Inferior parietal cortex (tissue), 1 donor: ENCODE measurements at regions not wholly inside any gene's neighbourhood (a gene's known extent, or its start where the extent isn't known, plus 50 kb on each side); places are given as distances from the start of the nearest gene placed in this dataset.
"Not testable (repeated sequence)": the region's sequence is repeated elsewhere in the genome, so short reads cannot be mapped to it uniquely, and the experiment has no call there.

Source experiments
- DNase-seq: peaks from one replicate; pipeline ENCODE4 v3.0.0-alpha.2; 2016; ENCODE audit errors: extremely low spot score

DNA sequence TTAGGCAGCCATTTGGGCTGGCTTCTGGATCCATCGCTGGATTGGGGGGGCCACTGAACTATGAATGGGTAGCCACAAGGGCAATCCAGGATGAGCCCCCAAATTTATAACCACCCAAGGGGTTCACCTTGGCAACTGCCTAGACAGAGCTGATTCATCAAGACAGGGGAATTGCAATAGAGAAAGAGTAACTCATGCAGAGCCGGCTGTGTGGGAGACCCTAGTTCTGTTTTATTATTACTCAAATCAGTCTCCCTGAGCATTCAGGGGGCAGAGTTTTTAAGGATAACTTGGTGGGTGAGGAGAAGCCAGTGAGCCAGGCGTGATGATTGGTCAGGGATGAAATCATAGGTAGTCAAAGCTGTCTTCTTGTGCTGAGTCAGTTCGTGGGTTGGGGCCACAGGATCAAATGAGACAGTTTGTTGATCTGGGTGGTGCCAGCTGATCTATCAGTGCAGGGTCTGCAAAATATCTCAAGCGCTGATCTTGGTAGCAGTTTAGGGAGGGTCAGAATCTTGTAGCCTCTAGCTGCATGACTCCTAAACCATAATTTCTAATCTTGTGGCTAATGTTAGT, 57.9 kb downstream of the DNAJB9 start:
- DNase-seq: no peak

- no peak for DNase-seq
Measured at GRCh38 chr7:108628678-108629077, 59.0 kb downstream of the DNAJB9 start.

DNA sequence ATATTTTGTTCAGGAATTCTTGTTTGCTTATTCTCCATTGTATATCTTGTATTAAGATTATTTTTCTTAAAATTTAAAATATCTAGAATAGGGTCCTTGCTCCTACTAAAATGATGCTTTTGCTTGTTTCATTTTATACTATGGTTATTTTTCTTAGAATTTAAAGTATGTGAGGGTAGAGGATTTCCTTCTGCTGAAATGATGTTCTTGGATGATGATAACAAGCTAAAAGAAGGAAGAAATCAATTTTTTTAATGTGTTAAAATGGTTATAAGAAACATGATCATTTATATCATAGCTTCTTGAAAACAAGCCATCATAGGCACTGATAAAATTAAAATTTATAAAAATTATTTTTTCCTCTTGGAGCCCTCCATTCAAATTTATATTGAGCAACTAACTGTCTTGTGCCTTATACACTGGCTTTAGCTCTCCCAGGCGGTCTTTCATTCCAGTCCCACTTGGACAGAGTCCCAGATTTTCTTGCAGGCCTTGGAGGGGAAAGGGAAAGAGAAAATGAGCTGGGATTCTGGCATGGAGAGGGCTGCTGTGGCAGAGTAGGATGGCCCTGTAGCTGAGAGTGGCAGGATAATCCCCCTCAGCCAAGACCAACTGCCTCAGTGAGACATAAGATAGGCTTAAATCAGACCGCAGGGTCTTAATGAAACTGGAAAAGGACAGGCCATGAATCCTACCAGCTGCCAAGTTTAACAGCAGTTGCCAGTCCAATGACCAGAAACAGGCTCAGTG, 60.2 kb downstream of the DNAJB9 start:
- peak; percentile 51 for DNase-seq

- no peak for DNase-seq
Measured at GRCh38 chr7:108634036-108634435, 64.4 kb downstream of the DNAJB9 start.

GRCh38 chr7:108634535-108634934, 64.9 kb downstream of the DNAJB9 start:
- no peak for DNase-seq

DNA sequence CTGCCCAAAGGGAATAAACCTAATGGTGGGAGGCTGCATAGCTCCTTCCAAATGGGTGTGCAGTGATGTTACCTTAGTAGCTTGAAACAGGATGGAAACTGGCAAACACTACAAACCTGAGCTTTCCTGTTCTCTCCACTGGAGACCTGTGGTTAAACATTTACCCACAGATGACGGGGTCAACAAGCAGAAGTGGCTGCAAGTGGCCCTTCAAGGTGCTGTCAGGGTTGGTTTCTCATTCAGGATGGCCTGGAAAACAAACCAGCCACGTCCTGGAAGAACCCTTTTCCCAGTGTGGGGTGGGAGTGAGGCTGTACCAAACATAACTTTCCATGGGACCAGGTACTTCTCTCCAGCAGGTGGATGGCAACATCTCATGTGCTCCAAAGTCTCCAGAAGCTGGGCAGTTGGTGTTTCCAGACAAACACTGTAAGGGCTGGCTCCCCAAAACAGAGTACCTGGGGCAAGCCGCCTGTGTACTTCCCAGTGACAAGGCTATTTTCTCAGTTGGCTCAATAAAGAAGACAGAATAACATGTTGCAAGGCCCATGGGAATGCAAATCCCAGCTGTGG, 67.5 kb downstream of the DNAJB9 start:
- no peak for DNase-seq

- DNase-seq: no peak
Measured at GRCh38 chr7:108642126-108642525, 72.5 kb downstream of the DNAJB9 start.

DNA sequence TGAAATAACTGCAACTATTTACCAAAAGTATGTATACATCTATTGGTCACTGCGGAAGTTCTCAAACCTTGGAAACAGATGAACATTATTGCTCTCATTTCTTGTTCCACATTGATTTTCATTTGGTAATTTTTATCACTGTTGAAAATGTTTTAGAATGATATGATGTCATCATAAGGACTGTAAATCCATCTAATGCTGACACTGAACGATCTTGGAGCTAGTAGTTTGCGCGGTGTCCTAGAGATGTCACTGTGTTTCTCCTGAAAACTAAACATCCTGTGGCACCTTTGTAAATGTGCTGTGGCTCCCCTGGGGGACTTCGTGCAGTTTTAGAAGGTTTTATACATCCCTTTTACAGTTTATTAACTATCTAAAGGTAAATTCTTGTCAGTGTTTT, 73.5 kb downstream of the DNAJB9 start:
- no peak for DNase-seq

- no peak for DNase-seq
Measured at GRCh38 chr7:108648989-108649388, 79.3 kb downstream of the DNAJB9 start.

GRCh38 chr7:108650467-108650866, 80.8 kb downstream of the DNAJB9 start:
- DNase-seq: no peak

DNA sequence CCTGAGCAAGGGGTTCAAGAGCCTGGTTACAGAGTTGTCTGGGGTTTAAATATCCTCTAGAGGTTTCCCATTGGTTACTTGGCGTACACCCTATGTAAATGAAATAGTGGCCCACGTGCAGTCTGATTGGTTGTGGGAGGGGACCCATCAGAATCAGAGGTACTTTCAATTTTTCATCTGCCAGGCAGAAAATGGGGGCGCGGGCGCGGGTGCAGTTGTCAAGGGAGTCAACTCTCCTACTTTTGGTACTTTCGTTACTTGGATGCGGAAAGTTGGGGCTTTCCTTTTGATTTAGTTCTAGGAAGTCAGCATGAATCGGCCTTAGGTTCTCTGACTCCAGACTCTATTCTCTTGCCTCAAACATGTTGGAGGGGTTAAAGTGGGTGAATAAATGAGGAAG, 83.2 kb downstream of the DNAJB9 start:
- no peak for DNase-seq

GRCh38 chr7:108653526-108653925, 83.9 kb downstream of the DNAJB9 start:
- no peak for DNase-seq

- not testable (repeated sequence) for DNase-seq
Measured at GRCh38 chr7:108657140-108657726, 87.6 kb downstream of the DNAJB9 start.

- DNase-seq: no peak
Measured at GRCh38 chr7:108659261-108659660, 89.6 kb downstream of the DNAJB9 start.

DNA sequence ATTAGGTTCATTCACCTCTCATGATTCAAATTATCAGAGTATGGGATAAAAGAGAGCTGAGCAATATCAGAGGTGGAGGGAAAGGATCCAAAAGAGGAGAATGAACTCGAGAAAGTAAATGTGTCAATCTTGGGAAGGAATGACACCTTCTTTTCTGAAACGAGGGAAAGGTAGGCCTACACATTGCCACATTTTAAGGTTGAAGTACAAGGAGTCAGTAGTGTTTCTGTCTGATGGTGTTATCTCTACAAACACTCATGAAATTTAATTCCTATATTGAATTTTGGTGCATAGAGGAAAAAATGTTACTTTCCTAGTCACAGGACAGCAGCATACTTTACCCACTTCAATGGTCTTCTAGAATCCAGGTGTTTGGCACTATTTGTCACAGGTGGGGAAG, 90.2 kb downstream of the DNAJB9 start:
- no peak for DNase-seq

DNA sequence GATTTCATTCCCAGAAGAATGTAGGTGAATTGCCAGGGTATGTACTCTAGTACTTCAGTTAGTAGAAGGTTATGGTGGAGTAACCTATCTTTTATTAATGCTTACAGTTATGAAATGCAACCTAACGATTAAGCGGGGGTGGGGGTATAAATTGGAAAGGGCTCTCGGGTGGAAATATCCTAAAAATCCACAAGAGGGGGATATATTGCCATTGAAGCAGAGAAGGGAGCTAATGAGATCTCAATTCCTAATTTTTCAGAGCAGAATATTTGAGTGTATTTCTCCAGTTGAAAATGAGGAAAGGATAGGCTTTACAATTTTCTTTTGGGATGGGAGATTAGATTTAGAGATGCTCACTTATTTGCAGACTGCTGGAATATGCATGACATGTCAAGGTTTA, 90.8 kb downstream of the DNAJB9 start:
- DNase-seq: no peak

DNA sequence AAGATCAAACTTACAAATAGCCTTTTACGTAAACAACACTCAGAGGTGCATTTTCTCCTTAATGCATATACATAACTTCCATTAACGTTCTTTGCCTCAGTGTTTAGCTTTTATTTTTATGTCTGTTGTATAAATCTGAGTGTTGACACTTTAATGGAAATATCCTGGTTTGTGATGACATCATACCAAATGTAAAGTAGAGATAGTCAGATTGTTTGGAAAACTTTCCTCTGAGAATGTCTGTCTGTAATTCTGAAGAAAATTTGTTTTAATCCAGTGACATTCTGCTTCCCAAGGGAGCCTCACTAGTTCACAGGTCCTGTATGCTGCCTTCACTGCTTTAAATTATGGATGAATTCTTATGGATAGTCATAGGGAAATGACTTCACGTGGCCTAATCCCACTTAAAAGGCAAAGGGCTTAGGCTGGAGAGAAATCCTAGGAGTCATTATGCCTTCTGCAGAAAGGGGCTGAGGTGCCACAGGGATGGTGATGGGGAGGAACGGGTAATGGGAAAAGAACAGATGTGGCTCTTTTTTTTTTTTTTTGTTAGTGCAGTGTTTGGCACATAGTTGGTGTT, 93.2 kb downstream of the DNAJB9 start:
- no peak for DNase-seq

- no peak for DNase-seq
Measured at GRCh38 chr7:108663701-108664100, 94.0 kb downstream of the DNAJB9 start.

- no peak for DNase-seq
Measured at GRCh38 chr7:108667216-108667615, 97.5 kb downstream of the DNAJB9 start.

DNA sequence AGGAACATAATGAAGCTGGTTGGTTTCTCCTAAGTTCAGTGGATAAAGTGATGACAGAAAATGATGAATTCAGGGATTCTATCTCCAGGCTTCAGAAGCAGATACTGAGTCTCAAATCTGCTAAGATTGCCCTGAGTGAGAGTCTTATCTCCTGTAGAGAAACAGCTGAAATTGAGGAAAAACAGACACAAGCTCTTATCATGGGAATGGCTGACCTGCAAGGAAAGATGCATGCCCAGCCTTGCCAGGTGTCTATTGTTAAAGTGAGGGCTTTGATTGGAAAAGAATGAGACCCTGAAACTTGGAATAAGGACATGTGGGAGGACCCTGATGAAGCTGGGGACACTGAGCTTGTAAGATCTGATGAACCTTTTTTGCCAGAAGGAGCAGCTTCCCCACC, 100.3 kb downstream of the DNAJB9 start:
- no peak for DNase-seq

- not testable (repeated sequence) for DNase-seq
Measured at GRCh38 chr7:108673699-108674098, 104.0 kb downstream of the DNAJB9 start.

DNA sequence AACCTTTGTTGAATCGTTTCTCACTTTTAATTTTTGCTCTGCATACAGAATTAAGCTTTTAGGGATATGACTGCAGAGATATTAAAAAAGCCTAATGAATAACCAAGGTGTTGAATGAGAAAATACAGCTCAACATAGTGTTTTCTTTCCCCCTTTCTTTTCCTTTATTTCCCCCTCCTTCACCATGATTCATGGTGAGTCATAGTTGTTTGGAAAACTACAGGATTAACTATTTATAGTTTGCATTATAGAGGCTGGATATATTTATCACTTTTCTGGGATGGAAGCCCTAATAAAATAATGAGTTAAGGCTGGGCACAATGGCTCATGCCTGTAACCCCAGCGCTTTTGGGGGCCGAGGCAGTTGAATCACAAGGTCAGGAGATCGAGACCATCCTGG, 115.0 kb downstream of the DNAJB9 start:
- DNase-seq: no peak

- no peak for DNase-seq
Measured at GRCh38 chr7:108686494-108686893, 116.8 kb downstream of the DNAJB9 start.
